GM10248 (cell line): ENCODE measurements at regions not wholly inside any gene's neighbourhood (a gene's known extent, or its start where the extent isn't known, plus 50 kb on each side); places are given as distances from the start of the nearest gene placed in this dataset.

Experiments
- CTCF ChIA-PET: fragments of 300-600 bp; sonication (Branson Sonifier 250); formaldehyde crosslinking; extraction: SDS; loops from one replicate; lab custom pipeline; 2021; ENCODE audit warnings: antibody characterized with exemption; lab: Yijun Ruan, JAX
- POLR2A ChIA-PET: fragments of 350-650 bp; sonication (Branson Sonifier 250); formaldehyde crosslinking; extraction: SDS; loops from one replicate; lab custom pipeline; 2020; ENCODE audit warnings: antibody characterized with exemption; lab: Yijun Ruan, JAX
- DNase-seq: peaks from one replicate; pipeline ENCODE4 v3.0.0; 2012; ENCODE audit errors: extremely low spot score
- CTCF ChIP-seq: IDR thresholded peaks from 2 replicates; pipeline ENCODE4 v1.5.1; 2012; ENCODE audit warnings: mild to moderate bottlenecking, low read depth; ENCODE audit errors: extremely low read depth, missing control alignments, control extremely low read depth

- no peak for TF ChIP-seq CTCF
- ChIA-PET CTCF (interaction anchor here (1.8 kb wide), 1 partner anchor 111 kb away, joined by 6 read pairs; no protein-coding TSS in a partner anchor), POLR2A (interaction anchor here (0.6 kb wide), 1 partner anchor 85 kb away, joined by 3 read pairs; no protein-coding TSS in a partner anchor)
- no peak for DNase-seq
These were observed 60.1 kb upstream of the SMYD2 start for GRCh38 chr1:214220891-214221290.

- TF ChIP-seq CTCF = no peak
- POLR2A ChIA-PET = no interaction called here
- CTCF ChIA-PET = interaction anchor here (1.0 to 2.1 kb wide), 5 partner anchors 10 to 1302 kb away, joined by 3 to 7 read pairs (median 6); no protein-coding TSS in a partner anchor
- DNase-seq = no peak
These were observed 56.2 kb upstream of the SMYD2 start for GRCh38 chr1:214224611-214225354.

- CTCF ChIA-PET = interaction anchor here (0.9 to 2.7 kb wide), 2 partner anchors 23 to 33 kb away, joined by 3 to 7 read pairs; no protein-coding TSS in a partner anchor
- DNase-seq = no peak
- POLR2A ChIA-PET = no interaction called here
- no peak for TF ChIP-seq CTCF
These were observed 52.0 kb upstream of the SMYD2 start for GRCh38 chr1:214228976-214229375.

GRCh38 chr1:214229736-214230135, 51.2 kb upstream of the SMYD2 start:
- ChIA-PET POLR2A (no interaction called here), CTCF (interaction anchor here (1.7 to 2.7 kb wide), 2 partner anchors 32 to 99 kb away, joined by 4 to 7 read pairs; no protein-coding TSS in a partner anchor)

More at GRCh38 chr1:214229736-214230135, 51.2 kb upstream of the SMYD2 start:
- no peak for TF ChIP-seq CTCF
- DNase-seq = no peak
